C1 segment of cervical spinal cord (tissue), 14 donors: ENCODE measurements at regions not wholly inside any gene's neighbourhood (a gene's known extent, or its start where the extent isn't known, plus 50 kb on each side); places are given as distances from the start of the nearest gene placed in this dataset.
"Not testable (repeated sequence)": the region's sequence is repeated elsewhere in the genome, so short reads cannot be mapped to it uniquely, and the experiment has no call there.

Experiments used
- DNase-seq, 14 donors: peaks; one replicate each; lab custom pipeline; 2025; lab: John Stamatoyannopoulos, UW

GRCh38 chr15:24309700-24310099, 365.9 kb upstream of the NPAP1 start:
- not testable (repeated sequence) for DNase-seq

DNA sequence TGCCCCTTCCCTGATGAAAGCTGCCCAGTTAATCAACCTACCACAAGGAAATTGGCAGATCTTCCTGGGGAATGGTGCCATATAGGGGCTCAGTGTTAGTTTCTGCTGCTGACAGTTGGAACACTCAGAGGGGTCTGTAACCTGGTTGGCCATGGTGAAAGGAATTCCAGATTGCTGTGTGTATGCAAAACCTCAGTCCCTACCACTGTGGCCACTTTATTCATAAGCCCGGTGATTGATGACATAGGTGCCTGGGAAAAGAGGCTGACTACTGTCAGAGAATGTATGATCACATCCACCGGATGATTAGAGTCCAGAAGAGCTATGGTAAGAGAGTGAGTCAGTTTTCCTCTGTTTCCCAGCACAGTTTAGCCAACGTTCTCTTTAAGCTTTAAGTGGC, 363.9 kb upstream of the NPAP1 start:
- DNase-seq = not testable (repeated sequence)

- not testable (repeated sequence) for DNase-seq
These were observed 359.2 kb upstream of the NPAP1 start for GRCh38 chr15:24316326-24316725.

DNA sequence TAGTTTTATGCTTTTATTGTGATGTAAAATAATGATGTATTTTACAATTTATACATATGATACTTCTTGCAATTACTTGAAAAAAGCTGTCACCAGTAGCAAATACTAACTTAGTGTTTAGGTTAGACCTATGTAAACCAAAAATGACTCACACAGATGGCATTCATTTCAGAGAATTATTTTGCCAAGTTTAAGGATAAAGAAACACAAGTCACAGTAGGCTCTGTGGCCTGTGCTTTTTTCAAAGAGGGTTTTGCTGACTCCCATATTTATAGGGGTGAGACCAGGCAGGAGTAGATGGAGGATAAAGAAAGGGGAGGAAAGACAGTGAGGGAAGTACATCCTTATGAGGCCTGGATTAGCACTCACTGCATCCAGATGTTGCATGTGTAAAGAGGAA, 356.6 kb upstream of the NPAP1 start:
- no peak for DNase-seq

- not testable (repeated sequence) for DNase-seq
These were observed 351.5 kb upstream of the NPAP1 start for GRCh38 chr15:24324096-24324495.

GRCh38 chr15:24326513-24326912, 349.1 kb upstream of the NPAP1 start:
- not testable (repeated sequence) for DNase-seq

DNA sequence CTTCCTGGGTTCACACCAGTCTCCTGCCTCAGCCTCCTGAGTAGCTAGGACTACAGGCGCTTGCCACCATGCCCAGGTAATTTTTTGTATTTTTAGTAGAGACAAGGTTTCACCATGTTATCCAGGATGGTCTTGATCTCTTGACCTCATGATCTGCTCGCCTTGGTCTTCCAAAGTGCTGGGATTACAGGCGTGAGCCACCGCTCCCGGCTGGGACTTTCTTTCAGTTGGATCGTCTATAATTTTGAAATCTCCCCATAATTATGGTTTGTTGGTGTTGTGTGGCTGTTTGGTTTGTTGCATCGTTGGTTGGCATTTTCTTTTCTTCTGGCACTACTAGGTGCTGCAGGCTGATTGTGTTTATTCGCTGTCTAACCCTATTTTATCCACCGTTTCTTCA, 343.6 kb upstream of the NPAP1 start:
- DNase-seq = not testable (repeated sequence)

GRCh38 chr15:24341876-24342275, 333.7 kb upstream of the NPAP1 start:
- DNase-seq = not testable (repeated sequence)

DNA sequence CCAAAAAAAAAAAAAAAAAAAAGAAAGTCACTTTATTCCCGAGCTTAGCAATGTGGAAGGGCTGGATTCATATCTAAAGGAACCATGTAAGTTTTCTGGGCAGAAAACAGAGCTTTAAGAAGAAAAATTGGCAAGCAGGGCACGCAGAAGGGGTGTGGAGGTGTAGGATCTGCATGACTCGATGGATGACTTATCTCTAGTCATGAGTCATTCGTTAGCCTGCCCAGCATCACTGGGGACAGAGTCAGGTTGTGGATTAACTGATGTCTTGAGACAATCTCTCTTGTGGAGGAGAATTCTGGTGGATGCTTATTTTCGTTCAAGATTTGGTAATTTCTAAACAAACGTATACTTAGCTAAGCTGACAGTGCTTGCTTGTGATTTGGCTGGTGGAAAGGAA, 322.8 kb upstream of the NPAP1 start:
- not testable (repeated sequence) for DNase-seq

DNA sequence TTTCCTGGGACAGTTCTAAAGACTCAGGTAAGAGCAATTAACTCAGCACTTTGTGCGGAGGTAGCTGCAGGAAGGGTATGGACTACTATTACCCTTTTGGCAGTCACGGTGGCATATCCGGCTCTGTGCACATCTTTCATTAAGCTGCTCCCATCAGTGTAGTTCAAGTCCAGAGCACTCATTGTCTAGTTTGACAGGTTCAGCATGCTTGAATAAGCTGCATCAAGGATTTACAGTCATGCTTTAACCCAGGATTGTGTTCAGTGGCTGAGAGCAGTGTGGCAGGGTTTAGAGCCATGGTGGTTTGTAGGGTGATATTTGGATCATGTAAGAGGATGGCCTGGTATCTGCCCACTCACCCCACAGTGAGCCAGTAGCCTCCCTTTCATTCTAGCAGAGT, 294.5 kb upstream of the NPAP1 start:
- not testable (repeated sequence) for DNase-seq

DNA sequence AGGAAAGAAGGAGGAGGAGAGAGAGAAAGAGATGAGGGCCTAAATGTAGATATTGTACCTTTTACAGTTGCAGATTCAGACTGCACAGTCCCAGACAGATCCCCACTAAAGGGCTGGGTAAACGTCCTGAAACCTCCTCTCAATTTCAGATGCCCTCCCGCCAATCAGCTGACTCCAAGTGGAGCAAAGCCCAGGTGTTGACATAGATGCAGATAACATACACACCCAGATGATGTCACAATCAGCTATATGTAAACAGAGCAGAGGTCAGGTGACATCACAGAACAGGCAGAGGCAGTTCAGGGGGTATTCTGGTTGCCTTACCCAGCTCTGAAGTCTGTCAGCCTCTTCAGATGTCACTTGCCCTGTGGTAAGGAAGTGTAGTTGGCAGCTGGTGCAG, 290.3 kb upstream of the NPAP1 start:
- DNase-seq = not testable (repeated sequence)

DNA sequence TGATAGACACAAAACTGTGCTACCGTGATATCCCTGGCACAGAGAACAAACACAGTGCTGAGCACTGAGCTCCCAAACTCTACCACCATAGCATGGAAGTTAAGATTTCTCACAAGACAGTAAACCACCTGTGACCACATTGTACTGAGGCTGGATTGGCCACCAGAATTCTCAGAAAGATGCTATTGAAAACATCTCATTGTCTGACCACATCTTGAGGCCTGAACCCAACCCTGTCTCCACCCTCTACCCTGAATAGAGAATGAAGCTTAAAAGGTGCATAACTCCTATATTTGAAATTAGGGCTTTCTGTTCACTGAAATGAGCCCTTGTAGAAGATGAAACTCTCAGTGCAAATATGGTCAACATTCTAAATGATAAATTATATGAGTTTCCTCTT, 281.3 kb upstream of the NPAP1 start:
- no peak for DNase-seq

- DNase-seq = not testable (repeated sequence)
These were observed 262.9 kb upstream of the NPAP1 start for GRCh38 chr15:24412649-24413048.

DNA sequence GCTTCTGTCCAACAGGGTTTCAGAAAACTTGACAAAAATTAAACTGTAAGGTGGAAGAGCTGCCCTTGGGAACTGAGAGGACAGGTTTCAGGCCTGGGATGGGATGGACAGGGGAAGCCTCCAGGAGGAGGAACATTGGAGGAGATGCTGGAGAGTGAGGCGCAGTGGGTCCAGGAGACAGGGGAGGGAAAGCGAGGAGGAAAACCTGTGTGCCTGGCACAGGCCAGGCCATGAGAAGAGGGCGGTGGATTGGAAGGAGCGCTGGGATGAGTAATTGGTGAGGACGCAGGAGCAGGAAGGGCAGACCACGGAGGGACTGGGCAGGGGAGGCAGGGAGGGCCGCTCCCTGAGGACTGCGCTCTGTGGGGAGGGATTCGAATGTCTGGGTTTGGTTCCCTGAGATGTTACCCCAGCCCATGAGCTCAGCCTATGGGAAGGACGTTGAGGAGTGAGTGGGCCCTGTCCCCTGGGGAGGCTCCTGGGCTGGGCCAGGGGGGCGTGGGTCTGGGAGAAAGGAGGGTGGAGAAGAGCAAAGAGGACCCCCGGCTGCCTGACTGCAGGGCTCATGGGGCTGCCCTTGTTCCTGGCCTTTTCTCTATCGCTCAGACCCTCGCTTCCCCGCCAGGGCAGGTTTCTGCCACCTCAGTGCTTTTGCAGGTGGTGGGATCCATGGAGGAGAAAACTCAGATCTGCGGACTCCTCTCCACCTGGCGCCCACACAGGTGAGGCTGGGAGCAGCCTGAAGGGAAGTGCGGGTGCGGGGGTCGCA, 249.1 kb upstream of the NPAP1 start:
- not testable (repeated sequence) for DNase-seq

DNA sequence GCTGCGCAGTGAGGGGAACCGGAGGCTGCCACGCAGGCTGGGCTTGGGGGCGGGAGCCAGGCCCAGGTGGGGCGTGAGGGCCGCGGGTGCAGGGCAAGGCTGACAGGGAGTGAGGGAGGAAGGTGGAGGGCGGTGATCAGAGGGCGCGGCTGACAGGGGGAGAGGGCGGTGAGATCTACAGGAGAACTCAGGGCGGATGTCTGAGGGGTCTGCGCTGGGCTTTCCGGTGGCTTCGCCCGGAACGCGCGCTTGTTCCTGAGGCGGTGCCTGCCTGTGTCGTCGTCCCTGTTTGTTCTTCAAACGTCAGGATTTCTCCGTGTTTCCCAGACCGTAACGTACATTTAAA, 248.5 kb upstream of the NPAP1 start:
- not testable (repeated sequence) for DNase-seq

DNA sequence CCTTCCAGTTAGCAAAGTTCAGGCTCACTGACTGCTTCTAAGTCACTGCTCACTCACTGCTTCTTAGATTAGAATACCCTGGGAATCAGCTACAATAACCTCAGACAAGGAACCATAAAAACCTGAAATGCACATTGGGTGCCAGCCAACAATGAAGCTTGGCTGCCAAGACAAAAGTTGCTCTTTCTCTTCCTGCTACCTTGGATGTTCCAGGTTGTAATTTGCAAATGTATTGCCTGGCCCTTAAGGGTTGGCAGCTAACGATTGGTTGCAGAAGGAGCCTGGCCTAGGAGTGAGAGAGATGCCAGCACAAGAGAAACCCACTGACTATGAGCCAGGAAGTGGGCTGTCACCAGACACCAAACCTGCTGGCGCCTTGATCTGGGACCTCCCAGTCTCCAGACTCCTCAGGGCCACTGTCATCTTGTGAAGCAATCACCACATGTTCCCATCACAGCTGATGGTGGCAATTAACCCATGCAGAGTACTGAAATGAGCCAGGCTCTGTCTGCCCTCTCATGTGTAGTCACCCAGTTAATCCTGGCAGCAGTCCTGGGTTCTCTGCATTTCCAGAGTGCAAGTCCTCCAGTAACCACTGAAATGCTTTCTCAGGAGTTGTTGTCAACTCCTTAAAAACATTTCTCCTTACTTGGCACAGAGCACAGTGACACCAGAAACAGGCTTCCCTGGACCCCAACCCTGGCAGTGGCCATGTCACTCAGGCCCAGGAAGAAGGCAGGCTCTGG, 240.3 kb upstream of the NPAP1 start:
- not testable (repeated sequence) for DNase-seq

DNA sequence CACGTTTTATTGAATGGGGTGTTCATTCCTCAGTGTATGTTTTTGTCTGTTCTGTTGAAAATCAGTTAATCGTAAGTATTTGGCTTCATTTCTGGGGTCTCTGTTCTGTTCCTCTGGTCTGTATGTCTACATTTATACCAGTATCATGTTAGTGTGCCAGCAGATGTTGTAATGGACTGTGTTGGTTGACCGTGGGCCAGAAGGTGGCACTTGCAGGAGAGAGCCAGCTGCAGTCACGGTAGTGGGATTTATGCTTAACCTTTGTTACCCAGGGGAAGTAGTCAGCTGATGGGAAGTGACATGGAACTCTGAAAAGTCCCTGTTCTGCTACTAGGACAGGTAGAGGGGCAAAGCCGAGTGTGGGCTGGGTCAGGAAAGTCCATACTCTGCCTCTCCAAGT, 238.3 kb upstream of the NPAP1 start:
- not testable (repeated sequence) for DNase-seq

GRCh38 chr15:24437735-24438134, 237.8 kb upstream of the NPAP1 start:
- not testable (repeated sequence) for DNase-seq

- DNase-seq = not testable (repeated sequence)
These were observed 198.2 kb upstream of the NPAP1 start for GRCh38 chr15:24477107-24478025.

- not testable (repeated sequence) for DNase-seq
These were observed 189.5 kb upstream of the NPAP1 start for GRCh38 chr15:24485885-24486567.
